OCI-LY7 (cell line): ENCODE measurements at regions not wholly inside any gene's neighbourhood (a gene's known extent, or its start where the extent isn't known, plus 50 kb on each side); places are given as distances from the start of the nearest gene placed in this dataset.

ENCODE experiments used
- BruUV-seq: library from RNA; stranded (reverse); fragments of 400-500 nt; replicated peaks from 2 replicates; lab custom pipeline; 2021; lab: Mats Ljungman, UMichigan
- CTCF ChIA-PET: fragments of 300-600 bp; sonication (Branson Sonifier 250); formaldehyde crosslinking; loops from one replicate; lab custom pipeline; 2022; ENCODE audit warnings: antibody characterized with exemption; ENCODE audit not compliant: unreplicated experiment; lab: Charles Lee
- POLR2A ChIA-PET: fragments of 300-600 bp; sonication (Branson Sonifier 250); formaldehyde crosslinking; loops from one replicate; lab custom pipeline; 2022; ENCODE audit warnings: antibody characterized with exemption; lab: Charles Lee
- DNase-seq: peaks from one replicate; pipeline ENCODE4 v3.0.0-alpha.2; 2015; ENCODE audit warnings: low spot score
- H2AFZ ChIP-seq: fragments of 200-600 bp; sonication (generic), shearing (Covaris generic); 2 replicates; pipeline ENCODE4 v1.6.1; 2014; ENCODE audit warnings: mild to moderate bottlenecking, antibody characterized with exemption, low read length, moderate library complexity
- H3K27ac ChIP-seq: fragments of 200-600 bp; sonication (generic); 2 replicates; pipeline ENCODE4 v1.5.1; 2014; ENCODE audit warnings: mixed run types, low read depth, mild to moderate bottlenecking, moderate library complexity, low read length, inconsistent platforms; ENCODE audit not compliant: poor library complexity, severe bottlenecking
- H3K36me3 ChIP-seq: fragments of 200-600 bp; sonication (generic); 2 replicates; pipeline ENCODE4 v1.6.1; 2014; ENCODE audit warnings: mild to moderate bottlenecking, antibody characterized with exemption, low read length, moderate library complexity, mixed read lengths; ENCODE audit not compliant: insufficient read depth
- H3K4me1 ChIP-seq: fragments of 200-600 bp; sonication (generic); 2 replicates; pipeline ENCODE4 v1.5.1; 2014; ENCODE audit warnings: mild to moderate bottlenecking, low read length; ENCODE audit not compliant: insufficient read depth, poor library complexity, severe bottlenecking
- H3K4me2 ChIP-seq: fragments of 200-600 bp; sonication (generic); 2 replicates; pipeline ENCODE4 v1.6.1; 2014; ENCODE audit warnings: mild to moderate bottlenecking, low read length
- H3K4me3 ChIP-seq: fragments of 200-600 bp; sonication (generic); 2 replicates; pipeline ENCODE4 v1.5.1; 2014; ENCODE audit warnings: mild to moderate bottlenecking, low read depth, low read length; ENCODE audit not compliant: poor library complexity, severe bottlenecking
- H3K79me2 ChIP-seq: fragments of 200-600 bp; sonication (generic); 2 replicates; pipeline ENCODE4 v1.6.1; 2016; ENCODE audit warnings: low read depth, mild to moderate bottlenecking, low read length, moderate library complexity, mixed read lengths; ENCODE audit not compliant: insufficient read depth
- H3K9me2 ChIP-seq: fragments of 200-600 bp; sonication (generic); 2 replicates; pipeline ENCODE4 v1.6.1; 2016; ENCODE audit warnings: mild to moderate bottlenecking, low read length, mixed read lengths; ENCODE audit not compliant: insufficient read depth
- H3K9me3 ChIP-seq: fragments of 200-600 bp; sonication (generic); 2 replicates; pipeline ENCODE4 v1.6.1; 2014; ENCODE audit warnings: mild to moderate bottlenecking, mixed run types, low read length, mixed read lengths
- H4K20me1 ChIP-seq: fragments of 200-600 bp; sonication (generic); 2 replicates; pipeline ENCODE4 v1.6.1; 2014; ENCODE audit warnings: mild to moderate bottlenecking, antibody characterized with exemption, low read length, moderate library complexity, mixed read lengths; ENCODE audit not compliant: insufficient read depth
- CTCF ChIP-seq: fragments of 200-600 bp; sonication (generic); conservative IDR thresholded peaks from 2 replicates; pipeline ENCODE4 v1.5.1; 2014; ENCODE audit warnings: mild to moderate bottlenecking, antibody characterized with exemption, low read length, moderate library complexity, mixed read lengths
- EZH2phosphoT487 ChIP-seq: fragments of 200-600 bp; sonication (generic); IDR thresholded peaks from 2 replicates; pipeline ENCODE4 v1.6.1; 2018; ENCODE audit warnings: low read depth, borderline replicate concordance, mild to moderate bottlenecking, mixed run types, antibody characterized with exemption, low read length, moderate library complexity, mixed read lengths
- intact Hi-C: fragments of 100-400 bp; cut with micrococcal nuclease; formaldehyde crosslinking; loops from one replicate; pipeline ENCODE4 v1.10.0; 2022; ENCODE audit not compliant: unreplicated experiment

DNA sequence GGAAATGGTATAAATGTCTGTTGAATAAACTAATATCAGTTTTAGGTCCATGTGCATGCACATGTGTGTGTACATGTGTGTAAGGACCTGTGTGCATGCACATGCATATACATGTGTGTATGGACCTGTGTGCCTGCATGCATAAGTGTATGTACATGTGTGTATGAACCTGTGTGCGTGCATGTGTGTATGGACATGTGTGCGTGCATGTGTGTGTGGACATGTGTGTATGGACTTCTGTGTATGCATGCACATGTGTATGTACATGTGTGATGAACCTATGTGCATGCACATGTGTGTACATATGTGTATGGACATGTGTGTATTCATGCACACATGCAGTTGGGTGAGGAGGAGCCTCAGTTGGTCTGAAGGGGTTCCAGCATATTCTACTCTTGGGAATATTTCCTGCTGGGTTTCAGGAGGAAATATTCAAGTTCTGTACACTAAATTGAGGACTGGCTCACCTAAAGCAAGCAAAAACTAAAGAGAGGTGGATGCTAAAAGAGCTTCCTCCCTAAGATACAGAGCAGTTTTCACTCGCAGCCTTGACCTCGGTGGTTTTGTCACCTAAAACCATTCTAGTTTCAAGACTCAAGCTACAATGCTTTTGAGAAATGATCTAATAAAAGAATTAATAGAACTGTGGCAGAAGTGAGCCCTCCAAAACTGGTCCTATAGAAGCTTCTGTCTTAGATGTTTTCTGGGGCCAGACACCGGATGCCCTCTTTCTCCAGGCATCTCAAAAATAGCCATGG, 742.8 kb downstream of the MAFB start:
- CTCF ChIA-PET, result no interaction called here

GRCh38 chr20:39944861-39945260, 744.2 kb downstream of the MAFB start:
- intact Hi-C loops, result no loop called here
- Histone ChIP-seq H2AFZ (no peak overlapping the region), H3K4me3 (no peak overlapping the region), H3K79me2 (no peaks in the 10 kb centered on the region), H3K9me3 (no peaks in the 10 kb centered on the region), H3K4me2 (no peak overlapping the region), H3K36me3 (no peaks in the 10 kb centered on the region), H3K27ac (no peak overlapping the region), H3K4me1 (no peaks in the 10 kb centered on the region), H3K9me2 (no peaks in the 10 kb centered on the region), H4K20me1 (no peaks in the 10 kb centered on the region)
- TF ChIP-seq CTCF (no peak), EZH2phosphoT487 (no peak)
- POLR2A ChIA-PET, result no interaction called here
- CTCF ChIA-PET, result no interaction called here
- no TSS peak for BruUV-seq
- DNase-seq, result no peak

More for the DNA sequence above, 742.8 kb downstream of the MAFB start:
- no peak overlapping the region for H3K4me3 ChIP-seq
- BruUV-seq, result no TSS peak
- no peaks in the 10 kb centered on the region for H4K20me1 ChIP-seq
- H3K27ac ChIP-seq, result no peak overlapping the region
- intact Hi-C loops, result no loop called here
- H2AFZ ChIP-seq, result no peak overlapping the region
- no peaks in the 10 kb centered on the region for H3K9me2 ChIP-seq
- no peaks in the 10 kb centered on the region for H3K79me2 ChIP-seq
- TF ChIP-seq CTCF (no peak), EZH2phosphoT487 (no peak)
- no peaks in the 10 kb centered on the region for H3K9me3 ChIP-seq
- POLR2A ChIA-PET, result no interaction called here
- no peaks in the 10 kb centered on the region for H3K36me3 ChIP-seq
- DNase-seq, result no peak
- H3K4me1 ChIP-seq, result no peaks in the 10 kb centered on the region
- H3K4me2 ChIP-seq, result no peak overlapping the region

- Histone ChIP-seq H4K20me1 (no peaks in the 10 kb centered on the region), H3K4me2 (no peak overlapping the region), H3K79me2 (no peaks in the 10 kb centered on the region), H3K4me3 (no peak overlapping the region), H3K27ac (no peak overlapping the region), H3K9me2 (no peaks in the 10 kb centered on the region), H2AFZ (no peak overlapping the region), H3K36me3 (no peaks in the 10 kb centered on the region), H3K9me3 (no peaks in the 10 kb centered on the region), H3K4me1 (no peaks in the 10 kb centered on the region)
- POLR2A ChIA-PET, result no interaction called here
- intact Hi-C loops, result no loop called here
- no peak for TF ChIP-seq EZH2phosphoT487
- no peak for TF ChIP-seq CTCF
- CTCF ChIA-PET, result no interaction called here
- DNase-seq, result no peak
- no TSS peak for BruUV-seq
Observed at GRCh38 chr20:39943336-39943735, 745.7 kb downstream of the MAFB start.
